Neural crest cell (in vitro differentiated cells): ENCODE measurements at regions not wholly inside any gene's neighbourhood (a gene's known extent, or its start where the extent isn't known, plus 50 kb on each side); places are given as distances from the start of the nearest gene placed in this dataset.

Experiments
- DNase-seq: peaks from one replicate; pipeline ENCODE4 v3.0.0; 2021; ENCODE audit warnings: low read depth, mixed read lengths, low spot score
- H3K27ac Mint-ChIP-seq: one replicate; pipeline ENCODE4 v1.8.0; 2021; ENCODE audit warnings: mild to moderate bottlenecking, mixed read lengths; ENCODE audit not compliant: unreplicated experiment
- H3K27me3 Mint-ChIP-seq: 2 replicates; pipeline ENCODE4 v1.8.0; 2021; ENCODE audit warnings: low read depth, mild to moderate bottlenecking, mixed read lengths
- H3K36me3 Mint-ChIP-seq: 2 replicates; pipeline ENCODE4 v1.8.0; 2021; ENCODE audit warnings: low read depth, mild to moderate bottlenecking, mixed read lengths
- H3K4me1 Mint-ChIP-seq: 2 replicates; pipeline ENCODE4 v1.8.0; 2021; ENCODE audit warnings: mixed read lengths
- H3K4me3 Mint-ChIP-seq: one replicate; pipeline ENCODE4 v1.8.0; 2021; ENCODE audit warnings: mild to moderate bottlenecking, mixed read lengths
- H3K9me3 Mint-ChIP-seq: 2 replicates; pipeline ENCODE4 v1.8.0; 2021; ENCODE audit warnings: mixed read lengths
- TF ChIP-seq, protein P1 (sequence below): fragments of 200-600 bp; sonication (generic); conservative IDR thresholded peaks from 2 replicates; pipeline ENCODE4 v1.5.0; 2021; ENCODE audit warnings: antibody characterized with exemption, mild to moderate bottlenecking

DNA sequence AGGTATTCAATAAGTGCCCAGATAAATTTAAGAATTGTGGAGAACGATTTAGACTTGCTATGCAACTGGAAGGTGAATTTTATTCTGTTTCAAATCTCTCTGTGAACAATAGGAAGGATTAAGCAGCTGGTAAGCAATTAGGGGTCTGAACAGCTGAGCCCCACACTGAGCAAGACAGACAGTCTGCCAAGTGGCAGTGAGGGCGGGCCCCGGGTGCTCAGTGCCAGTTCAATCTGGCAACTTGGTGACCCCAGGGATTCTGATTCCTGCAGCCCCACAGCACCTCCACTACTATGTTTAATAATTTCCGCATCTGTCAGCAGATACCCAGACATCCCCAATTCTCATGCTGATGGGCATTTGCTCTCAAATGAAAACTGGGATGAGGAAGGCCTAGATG lies 317.3 kb downstream of the PPP1R2C start:
- Mint-ChIP-seq H3K9me3 (peaks cover 4% of the 10 kb centered on the region), H3K27me3 (no peaks in the 10 kb centered on the region), H3K36me3 (no peaks in the 10 kb centered on the region), H3K4me1 (no peaks in the 10 kb centered on the region), H3K27ac (no peak overlapping the region), H3K4me3 (no peak overlapping the region)
- TF ChIP-seq, protein P1, sequence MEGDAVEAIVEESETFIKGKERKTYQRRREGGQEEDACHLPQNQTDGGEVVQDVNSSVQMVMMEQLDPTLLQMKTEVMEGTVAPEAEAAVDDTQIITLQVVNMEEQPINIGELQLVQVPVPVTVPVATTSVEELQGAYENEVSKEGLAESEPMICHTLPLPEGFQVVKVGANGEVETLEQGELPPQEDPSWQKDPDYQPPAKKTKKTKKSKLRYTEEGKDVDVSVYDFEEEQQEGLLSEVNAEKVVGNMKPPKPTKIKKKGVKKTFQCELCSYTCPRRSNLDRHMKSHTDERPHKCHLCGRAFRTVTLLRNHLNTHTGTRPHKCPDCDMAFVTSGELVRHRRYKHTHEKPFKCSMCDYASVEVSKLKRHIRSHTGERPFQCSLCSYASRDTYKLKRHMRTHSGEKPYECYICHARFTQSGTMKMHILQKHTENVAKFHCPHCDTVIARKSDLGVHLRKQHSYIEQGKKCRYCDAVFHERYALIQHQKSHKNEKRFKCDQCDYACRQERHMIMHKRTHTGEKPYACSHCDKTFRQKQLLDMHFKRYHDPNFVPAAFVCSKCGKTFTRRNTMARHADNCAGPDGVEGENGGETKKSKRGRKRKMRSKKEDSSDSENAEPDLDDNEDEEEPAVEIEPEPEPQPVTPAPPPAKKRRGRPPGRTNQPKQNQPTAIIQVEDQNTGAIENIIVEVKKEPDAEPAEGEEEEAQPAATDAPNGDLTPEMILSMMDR: no peak
- DNase-seq: no peak

DNA sequence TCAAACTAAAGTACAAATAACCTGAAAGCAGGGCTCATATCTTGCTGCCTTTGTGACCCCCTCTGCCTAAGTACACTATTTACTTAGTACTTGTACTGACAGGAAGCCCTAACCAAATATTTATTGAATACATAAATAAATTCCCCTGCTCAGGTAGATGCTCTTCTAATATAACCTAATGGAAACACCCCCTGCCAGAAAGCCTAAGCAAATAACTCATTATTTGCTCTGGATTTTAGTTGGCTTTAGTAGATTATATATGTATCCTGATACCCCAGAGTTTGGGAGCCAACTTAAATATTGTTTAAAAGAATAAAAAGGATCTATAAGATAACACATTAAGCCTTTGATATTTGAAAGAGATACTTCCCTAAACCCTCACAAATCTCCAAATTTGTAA lies 318.2 kb downstream of the PPP1R2C start:
- Mint-ChIP-seq H3K4me3 (no peak overlapping the region), H3K36me3 (no peaks in the 10 kb centered on the region), H3K27me3 (no peaks in the 10 kb centered on the region), H3K9me3 (peaks cover 4% of the 10 kb centered on the region), H3K27ac (peak overlapping the region; percentile 62), H3K4me1 (no peaks in the 10 kb centered on the region)
- TF ChIP-seq, protein P1: no peak
- DNase-seq: no peak

GRCh38 chrX:42456176-42456700 lies 321.7 kb downstream of the PPP1R2C start:
- H3K9me3 Mint-ChIP-seq: no peaks in the 10 kb centered on the region
- TF ChIP-seq, protein P1: no peak
- no peak overlapping the region for H3K27ac Mint-ChIP-seq
- DNase-seq: no peak
- no peaks in the 10 kb centered on the region for H3K4me1 Mint-ChIP-seq
- H3K27me3 Mint-ChIP-seq: no peaks in the 10 kb centered on the region
- H3K36me3 Mint-ChIP-seq: no peaks in the 10 kb centered on the region
- no peak overlapping the region for H3K4me3 Mint-ChIP-seq

GRCh38 chrX:42450228-42450627 lies 327.7 kb downstream of the PPP1R2C start:
- Mint-ChIP-seq H3K4me3 (no peak overlapping the region), H3K4me1 (no peaks in the 10 kb centered on the region), H3K27me3 (no peaks in the 10 kb centered on the region), H3K36me3 (no peaks in the 10 kb centered on the region), H3K9me3 (peaks cover 5% of the 10 kb centered on the region), H3K27ac (no peak overlapping the region)
- TF ChIP-seq, protein P1: no peak
- DNase-seq: no peak

GRCh38 chrX:42443267-42443666 lies 334.7 kb downstream of the PPP1R2C start:
- no peaks in the 10 kb centered on the region for H3K36me3 Mint-ChIP-seq

More at GRCh38 chrX:42443267-42443666, 334.7 kb downstream of the PPP1R2C start:
- no peak for DNase-seq
- Mint-ChIP-seq H3K9me3 (peaks cover 6% of the 10 kb centered on the region), H3K4me3 (no peak overlapping the region), H3K27me3 (no peaks in the 10 kb centered on the region), H3K27ac (no peak overlapping the region), H3K4me1 (no peaks in the 10 kb centered on the region)
- TF ChIP-seq, protein P1: no peak
